Astrocyte (in vitro differentiated cells and primary cell): ENCODE measurements at regions not wholly inside any gene's neighbourhood (a gene's known extent, or its start where the extent isn't known, plus 50 kb on each side); places are given as distances from the start of the nearest gene placed in this dataset.

Source experiments
- DNase-seq: peaks from one replicate; pipeline ENCODE4 v3.0.0-alpha.2; 2010; ENCODE audit warnings: low read depth
- FAIRE-seq: peaks from 2 replicates; lab custom pipeline; 2011; peaks lifted over from hg19 to GRCh38; lab: Jason Lieb, UNC
- H2AFZ ChIP-seq: 2 replicates; pipeline ENCODE4 v1.6.0; 2012; ENCODE audit warnings: low read depth, low read length, inconsistent platforms
- H3K27ac ChIP-seq: 2 replicates; pipeline ENCODE4 v1.5.1; 2011; ENCODE audit warnings: low read depth, low read length, inconsistent platforms
- H3K27me3 ChIP-seq: 2 replicates; pipeline ENCODE4 v1.6.0; 2011; ENCODE audit warnings: low read length, inconsistent platforms; ENCODE audit not compliant: insufficient read depth
- H3K36me3 ChIP-seq: 2 replicates; pipeline ENCODE4 v1.5.1; 2011; ENCODE audit warnings: low read length, inconsistent platforms; ENCODE audit not compliant: insufficient read depth
- H3K4me1 ChIP-seq: 2 replicates; pipeline ENCODE4 v1.5.1; 2011; ENCODE audit warnings: low read length, inconsistent platforms; ENCODE audit not compliant: insufficient read depth
- H3K4me2 ChIP-seq: 2 replicates; pipeline ENCODE4 v1.6.0; 2012; ENCODE audit warnings: low read length, inconsistent platforms
- H3K4me3 ChIP-seq: 2 replicates; pipeline ENCODE4 v1.5.1; 2011; ENCODE audit warnings: low read depth, mild to moderate bottlenecking, low read length, inconsistent platforms; ENCODE audit not compliant: insufficient read depth
- H3K79me2 ChIP-seq: 2 replicates; pipeline ENCODE4 v1.6.0; 2012; ENCODE audit warnings: mild to moderate bottlenecking, low read length, inconsistent platforms; ENCODE audit not compliant: insufficient read depth
- H3K9ac ChIP-seq: 2 replicates; pipeline ENCODE4 v1.6.0; 2012; ENCODE audit warnings: mild to moderate bottlenecking, low read length, inconsistent platforms
- H3K9me3 ChIP-seq: 2 replicates; pipeline ENCODE4 v1.5.1; 2012; ENCODE audit warnings: low read depth, mild to moderate bottlenecking, low read length, inconsistent platforms; ENCODE audit not compliant: insufficient read depth
- H4K20me1 ChIP-seq: 2 replicates; pipeline ENCODE4 v1.6.0; 2012; ENCODE audit warnings: low read length, inconsistent platforms; ENCODE audit not compliant: insufficient read depth
- H3K27ac Mint-ChIP-seq: one replicate; pipeline ENCODE4 v1.8.0; 2021; ENCODE audit warnings: mild to moderate bottlenecking, mixed read lengths; ENCODE audit not compliant: unreplicated experiment
- H3K27me3 Mint-ChIP-seq: one replicate; pipeline ENCODE4 v1.8.0; 2021; ENCODE audit warnings: low read depth, mixed read lengths; ENCODE audit not compliant: unreplicated experiment
- H3K36me3 Mint-ChIP-seq: one replicate; pipeline ENCODE4 v1.8.0; 2021; ENCODE audit warnings: low read depth, mixed read lengths; ENCODE audit not compliant: unreplicated experiment
- H3K4me1 Mint-ChIP-seq: one replicate; pipeline ENCODE4 v1.8.0; 2021; ENCODE audit warnings: low read depth, mixed read lengths; ENCODE audit not compliant: unreplicated experiment
- H3K4me3 Mint-ChIP-seq: one replicate; pipeline ENCODE4 v1.8.0; 2021; ENCODE audit warnings: mild to moderate bottlenecking, moderate library complexity, mixed read lengths; ENCODE audit not compliant: unreplicated experiment
- H3K9me3 Mint-ChIP-seq: one replicate; pipeline ENCODE4 v1.8.0; 2021; ENCODE audit warnings: mild to moderate bottlenecking, mixed read lengths; ENCODE audit not compliant: unreplicated experiment
- CTCF ChIP-seq: IDR thresholded peaks from 2 replicates; pipeline ENCODE4 v1.5.1; 2011; ENCODE audit warnings: low read depth, mild to moderate bottlenecking, inconsistent platforms, low read length, moderate library complexity; ENCODE audit not compliant: insufficient read depth
- EZH2 ChIP-seq: IDR thresholded peaks from 2 replicates; pipeline ENCODE4 v1.6.1; 2012; ENCODE audit warnings: mild to moderate bottlenecking, low read length, inconsistent platforms; ENCODE audit not compliant: insufficient read depth

DNA sequence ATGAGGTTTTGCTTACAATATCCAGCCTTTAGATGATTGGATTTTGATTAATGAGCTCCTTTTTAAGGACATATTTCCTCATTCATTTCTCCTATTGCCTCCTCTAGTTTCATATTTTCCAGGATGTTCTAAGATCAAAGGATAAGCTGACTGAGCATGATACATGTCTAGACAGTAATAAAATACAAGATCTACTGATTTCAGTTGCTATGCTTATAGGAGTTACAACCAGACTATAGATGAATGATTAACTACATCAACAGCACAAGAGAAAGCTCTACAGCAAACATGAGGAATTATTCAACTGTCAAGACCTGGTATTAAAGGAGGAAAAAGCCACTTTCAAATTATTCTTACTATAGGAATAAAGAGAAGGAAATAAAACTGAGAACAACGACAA lies 85.0 kb upstream of the LINC00305 start:
- Mint-ChIP-seq H3K9me3 (peaks cover 7% of the 10 kb centered on the region), H3K27me3 (no peaks in the 10 kb centered on the region), H3K27ac (no peak overlapping the region), H3K4me3 (no peak overlapping the region), H3K36me3 (no peaks in the 10 kb centered on the region), H3K4me1 (peaks cover 4% of the 10 kb centered on the region)
- no peaks in the 10 kb centered on the region for H3K4me1 ChIP-seq
- no peak overlapping the region for H3K4me3 ChIP-seq
- H3K27ac ChIP-seq = no peak overlapping the region
- no peak for FAIRE-seq
- H3K4me2 ChIP-seq = no peak overlapping the region
- no peak for TF ChIP-seq EZH2
- TF ChIP-seq CTCF = no peak
- H3K27me3 ChIP-seq = no peaks in the 10 kb centered on the region
- H4K20me1 ChIP-seq = no peaks in the 10 kb centered on the region
- no peaks in the 10 kb centered on the region for H3K79me2 ChIP-seq
- no peak overlapping the region for H2AFZ ChIP-seq
- H3K36me3 ChIP-seq = no peaks in the 10 kb centered on the region
- DNase-seq = no peak
- no peak overlapping the region for H3K9ac ChIP-seq
- no peaks in the 10 kb centered on the region for H3K9me3 ChIP-seq

DNA sequence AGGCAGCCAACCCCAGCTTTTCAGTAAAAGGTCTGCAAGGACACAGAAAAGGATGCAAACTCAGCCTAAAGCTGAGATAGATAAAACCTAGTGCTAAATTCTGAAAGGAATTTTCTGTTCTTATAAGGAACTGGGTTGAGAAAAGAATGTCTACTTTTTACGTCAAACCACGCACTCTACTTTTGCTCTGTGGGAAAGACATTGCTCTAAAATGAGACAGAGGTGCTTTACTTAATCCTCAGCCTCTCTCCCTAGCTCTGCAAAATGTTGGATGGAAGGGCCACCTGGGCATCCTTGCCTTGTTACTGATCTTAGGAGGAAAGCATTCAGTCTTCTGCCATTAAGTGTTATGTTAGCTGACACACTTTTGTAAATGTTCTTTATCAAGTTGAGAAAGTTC lies 72.1 kb upstream of the LINC00305 start:
- no peak for DNase-seq
- Histone ChIP-seq H2AFZ (no peak overlapping the region), H3K79me2 (no peaks in the 10 kb centered on the region), H3K9ac (no peak overlapping the region), H3K4me2 (no peak overlapping the region), H4K20me1 (no peaks in the 10 kb centered on the region), H3K27ac (no peak overlapping the region), H3K4me3 (no peak overlapping the region), H3K36me3 (no peaks in the 10 kb centered on the region), H3K27me3 (no peaks in the 10 kb centered on the region), H3K4me1 (no peaks in the 10 kb centered on the region), H3K9me3 (no peaks in the 10 kb centered on the region)
- no peak for FAIRE-seq
- no peaks in the 10 kb centered on the region for H3K27me3 Mint-ChIP-seq
- TF ChIP-seq CTCF (no peak), EZH2 (no peak)
- H3K27ac Mint-ChIP-seq = no peak overlapping the region
- H3K36me3 Mint-ChIP-seq = no peaks in the 10 kb centered on the region
- no peaks in the 10 kb centered on the region for H3K9me3 Mint-ChIP-seq
- no peak overlapping the region for H3K4me3 Mint-ChIP-seq
- H3K4me1 Mint-ChIP-seq = no peaks in the 10 kb centered on the region

GRCh38 chr18:64219517-64219916 lies 70.6 kb upstream of the LINC00305 start:
- DNase-seq = no peak
- H3K4me3 ChIP-seq = no peak overlapping the region
- H2AFZ ChIP-seq = no peak overlapping the region
- H4K20me1 ChIP-seq = no peaks in the 10 kb centered on the region
- H3K27ac ChIP-seq = no peak overlapping the region
- no peaks in the 10 kb centered on the region for H3K9me3 Mint-ChIP-seq
- H3K4me3 Mint-ChIP-seq = no peak overlapping the region
- H3K4me2 ChIP-seq = no peak overlapping the region
- H3K27ac Mint-ChIP-seq = no peak overlapping the region
- H3K36me3 Mint-ChIP-seq = no peaks in the 10 kb centered on the region
- no peaks in the 10 kb centered on the region for H3K27me3 Mint-ChIP-seq
- H3K4me1 Mint-ChIP-seq = no peaks in the 10 kb centered on the region
- H3K27me3 ChIP-seq = no peaks in the 10 kb centered on the region
- H3K79me2 ChIP-seq = no peaks in the 10 kb centered on the region
- H3K9ac ChIP-seq = no peak overlapping the region
- no peaks in the 10 kb centered on the region for H3K36me3 ChIP-seq
- FAIRE-seq = no peak
- no peaks in the 10 kb centered on the region for H3K4me1 ChIP-seq
- no peak for TF ChIP-seq EZH2
- TF ChIP-seq CTCF = no peak
- no peaks in the 10 kb centered on the region for H3K9me3 ChIP-seq
